GM21717 (cell line): ENCODE measurements at regions not wholly inside any gene's neighbourhood (a gene's known extent, or its start where the extent isn't known, plus 50 kb on each side); places are given as distances from the start of the nearest gene placed in this dataset.

Source experiments
- ATAC-seq: cut with Tn5 transposase; IDR thresholded peaks from one replicate; pipeline ENCODE4 v1.9.1; 2021; ENCODE audit warnings: mild to moderate bottlenecking, moderate library complexity; ENCODE audit not compliant: unreplicated experiment

- peak; percentile 83 for ATAC-seq
Observed at GRCh38 chrX:20352935-20353336, 86.2 kb upstream of the RPS6KA3 start.

GRCh38 chrX:20352504-20352903 is 85.8 kb upstream of the RPS6KA3 start:
- ATAC-seq = peak; percentile 40

- no peak for ATAC-seq
Observed at GRCh38 chrX:20350596-20350995, 83.9 kb upstream of the RPS6KA3 start.

- ATAC-seq = no peak
Observed at GRCh38 chrX:20348139-20348538, 81.4 kb upstream of the RPS6KA3 start.

GRCh38 chrX:20347481-20347880 is 80.8 kb upstream of the RPS6KA3 start:
- ATAC-seq = no peak

- no peak for ATAC-seq
Observed at GRCh38 chrX:20333672-20334071, 67.0 kb upstream of the RPS6KA3 start.

- ATAC-seq = no peak
Observed at GRCh38 chrX:20330545-20330944, 63.8 kb upstream of the RPS6KA3 start.

GRCh38 chrX:20329435-20329834 is 62.7 kb upstream of the RPS6KA3 start:
- ATAC-seq = no peak

- ATAC-seq = no peak
Observed at GRCh38 chrX:20325786-20326388, 59.2 kb upstream of the RPS6KA3 start.

GRCh38 chrX:20322887-20323286 is 56.2 kb upstream of the RPS6KA3 start:
- ATAC-seq = no peak

- peak; percentile 90 for ATAC-seq
Observed at GRCh38 chrX:20320461-20321159, 53.9 kb upstream of the RPS6KA3 start.

- ATAC-seq = no peak
Observed at GRCh38 chrX:20319054-20319453, 52.3 kb upstream of the RPS6KA3 start.

GRCh38 chrX:20317873-20318272 is 51.2 kb upstream of the RPS6KA3 start:
- no peak for ATAC-seq
